NCI-H2171 treated with DMSO at 0.1 percent for 48 hours (cell line): ENCODE measurements at regions not wholly inside any gene's neighbourhood (a gene's known extent, or its start where the extent isn't known, plus 50 kb on each side); places are given as distances from the start of the nearest gene placed in this dataset.

Experiments
- DNase-seq: peaks from one replicate; lab custom pipeline; 2025; lab: John Stamatoyannopoulos, UW

GRCh38 chr9:16245756-16246440, 624.6 kb downstream of the BNC2 start:
- no peak for DNase-seq

- no peak for DNase-seq
Observed at GRCh38 chr9:16246785-16247184, 623.7 kb downstream of the BNC2 start.

GRCh38 chr9:16247188-16247875, 623.1 kb downstream of the BNC2 start:
- DNase-seq, result no peak

- no peak for DNase-seq
Observed at GRCh38 chr9:16248822-16249221, 621.6 kb downstream of the BNC2 start.

- no peak for DNase-seq
Observed at GRCh38 chr9:16252616-16253015, 617.9 kb downstream of the BNC2 start.

GRCh38 chr9:16254674-16255073, 615.8 kb downstream of the BNC2 start:
- DNase-seq, result no peak

- DNase-seq, result no peak
Observed at GRCh38 chr9:16255217-16255616, 615.3 kb downstream of the BNC2 start.

- DNase-seq, result no peak
Observed at GRCh38 chr9:16257604-16258003, 612.9 kb downstream of the BNC2 start.

GRCh38 chr9:16258191-16258590, 612.3 kb downstream of the BNC2 start:
- DNase-seq, result no peak

- no peak for DNase-seq
Observed at GRCh38 chr9:16258708-16259107, 611.8 kb downstream of the BNC2 start.

- peak; percentile 81 for DNase-seq
Observed at GRCh38 chr9:16262477-16263261, 607.8 kb downstream of the BNC2 start.

- no peak for DNase-seq
Observed at GRCh38 chr9:16265688-16266087, 604.8 kb downstream of the BNC2 start.

- no peak for DNase-seq
Observed at GRCh38 chr9:16266648-16267276, 603.7 kb downstream of the BNC2 start.

GRCh38 chr9:16267281-16268066, 603.0 kb downstream of the BNC2 start:
- DNase-seq, result no peak

- DNase-seq, result no peak
Observed at GRCh38 chr9:16268067-16268881, 602.2 kb downstream of the BNC2 start.

- DNase-seq, result no peak
Observed at GRCh38 chr9:16271967-16272366, 598.5 kb downstream of the BNC2 start.

- DNase-seq, result no peak
Observed at GRCh38 chr9:16272776-16273175, 597.7 kb downstream of the BNC2 start.

- no peak for DNase-seq
Observed at GRCh38 chr9:16275795-16276624, 594.5 kb downstream of the BNC2 start.

- no peak for DNase-seq
Observed at GRCh38 chr9:16276866-16277265, 593.6 kb downstream of the BNC2 start.

GRCh38 chr9:16277471-16277960, 593.0 kb downstream of the BNC2 start:
- DNase-seq, result no peak
